ENCODE measurements at regions not wholly inside any gene's neighbourhood (a gene's known extent, or its start where the extent isn't known, plus 50 kb on each side); places are given as distances from the start of the nearest gene placed in this dataset.

DNA sequence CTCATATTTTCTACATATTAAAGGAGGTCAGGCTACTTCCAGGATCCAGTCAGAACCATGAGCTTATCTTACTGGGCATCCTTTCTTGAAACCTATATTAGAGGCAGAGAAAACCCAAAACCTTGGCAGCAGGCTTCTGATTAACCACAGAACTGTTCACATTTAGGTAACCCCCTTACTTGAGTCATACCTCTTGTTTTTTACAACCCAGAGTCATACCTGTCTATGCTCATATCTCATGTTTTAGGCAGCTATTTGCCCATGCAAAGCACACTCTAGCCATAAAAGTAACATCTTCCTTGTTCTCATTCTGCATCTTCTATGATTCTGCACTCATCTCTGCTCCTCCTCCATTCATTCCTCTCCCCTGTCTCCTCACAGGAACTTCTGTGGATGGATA is 138.0 kb upstream of the SMIM31 start:
- DNase-seq: no peak

DNA sequence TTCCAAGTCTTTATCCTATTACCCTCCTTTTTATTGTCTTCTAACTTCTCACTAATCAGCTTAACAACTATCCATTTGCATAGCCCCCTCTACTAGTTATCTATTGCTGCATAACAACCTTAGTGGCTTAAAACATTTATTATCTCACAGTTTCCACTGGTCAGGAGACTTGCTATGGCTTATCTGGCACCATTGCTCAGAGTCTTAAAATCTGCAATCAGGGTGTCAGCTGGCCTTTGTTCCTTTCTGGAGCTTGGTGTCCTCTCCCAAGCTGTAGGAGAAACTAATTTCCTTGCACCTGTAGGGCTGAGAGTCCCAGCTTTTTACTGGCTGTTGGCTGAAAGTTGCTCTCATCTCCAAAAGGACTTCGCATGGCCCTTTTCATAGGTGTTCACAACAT is 137.0 kb upstream of the SMIM31 start:
- DNase-seq: no peak

- DNase-seq: no peak
Observed at GRCh38 chr4:164617426-164617825, 136.5 kb upstream of the SMIM31 start.

- DNase-seq: no peak
Observed at GRCh38 chr4:164617911-164618310, 136.0 kb upstream of the SMIM31 start.

DNA sequence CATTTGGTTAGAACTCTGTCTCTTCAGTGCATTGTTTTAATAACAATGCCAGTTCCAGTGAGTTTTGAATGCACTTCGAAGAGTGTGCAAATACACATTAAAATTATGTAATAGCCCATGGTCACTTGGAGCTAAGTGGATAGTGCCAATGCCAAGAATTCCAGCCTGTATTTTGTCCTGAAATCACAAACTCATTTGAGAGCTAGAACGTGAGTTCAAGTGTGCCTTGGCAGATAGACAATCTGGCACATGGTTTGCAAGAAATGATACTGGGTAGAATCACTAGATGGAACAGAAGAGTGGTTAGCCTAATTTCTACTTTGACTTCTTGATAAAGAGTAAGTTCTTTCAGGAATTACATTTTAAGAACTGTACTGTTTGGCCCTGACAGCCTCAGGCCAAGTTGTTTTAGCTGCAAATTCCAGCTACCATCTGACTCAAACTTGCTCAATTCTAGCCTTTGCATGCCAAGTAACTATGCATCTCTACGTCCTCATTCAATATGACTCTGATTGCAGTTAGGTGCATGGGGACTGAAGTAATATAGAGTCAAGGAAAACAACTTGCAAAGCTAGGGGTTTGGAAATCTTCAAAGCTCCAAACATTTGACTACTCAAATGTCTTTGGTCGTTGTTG is 131.9 kb upstream of the SMIM31 start:
- DNase-seq: no peak

- no peak for DNase-seq
Observed at GRCh38 chr4:164623099-164623498, 130.8 kb upstream of the SMIM31 start.

DNA sequence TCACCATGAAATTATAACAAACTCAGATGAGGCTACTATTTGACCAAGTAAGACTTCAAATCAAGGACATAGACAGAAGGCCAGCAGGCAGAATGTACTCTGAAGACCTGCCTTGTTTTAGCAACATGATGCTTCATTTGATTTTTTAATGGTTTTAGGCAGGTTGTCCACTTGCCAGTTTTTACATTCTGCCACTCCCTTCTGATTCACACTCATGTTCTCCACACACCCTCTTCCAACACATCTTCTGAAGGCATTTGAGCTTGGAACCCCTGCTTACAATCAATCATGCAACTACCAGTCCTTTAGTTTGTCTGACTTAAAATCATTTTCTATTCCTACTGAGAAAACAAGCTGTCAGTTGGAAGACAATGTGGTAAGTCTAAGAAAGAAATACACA is 114.9 kb upstream of the SMIM31 start:
- no peak for DNase-seq

- no peak for DNase-seq
Observed at GRCh38 chr4:164648151-164648848, 105.6 kb upstream of the SMIM31 start.

- DNase-seq: no peak
Observed at GRCh38 chr4:164648849-164649212, 105.1 kb upstream of the SMIM31 start.

DNA sequence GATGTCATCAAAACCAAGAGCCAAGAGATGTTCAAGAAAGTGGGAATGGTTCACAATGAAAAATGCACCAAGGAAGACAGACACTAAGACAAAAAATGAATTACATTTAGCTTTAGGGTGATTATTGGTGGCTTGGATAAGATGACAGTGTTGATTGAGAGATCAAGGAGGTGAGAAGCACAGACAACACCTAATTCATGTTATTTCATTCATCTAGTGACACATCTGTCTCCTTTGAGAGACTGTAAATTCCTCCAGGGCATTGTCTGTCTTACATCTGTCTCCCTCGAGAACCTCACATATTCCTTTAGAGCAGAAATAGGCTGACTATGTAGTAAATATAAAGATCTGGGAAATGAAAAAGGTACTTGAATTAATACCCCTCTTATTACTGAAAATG is 94.2 kb upstream of the SMIM31 start:
- no peak for DNase-seq

DNA sequence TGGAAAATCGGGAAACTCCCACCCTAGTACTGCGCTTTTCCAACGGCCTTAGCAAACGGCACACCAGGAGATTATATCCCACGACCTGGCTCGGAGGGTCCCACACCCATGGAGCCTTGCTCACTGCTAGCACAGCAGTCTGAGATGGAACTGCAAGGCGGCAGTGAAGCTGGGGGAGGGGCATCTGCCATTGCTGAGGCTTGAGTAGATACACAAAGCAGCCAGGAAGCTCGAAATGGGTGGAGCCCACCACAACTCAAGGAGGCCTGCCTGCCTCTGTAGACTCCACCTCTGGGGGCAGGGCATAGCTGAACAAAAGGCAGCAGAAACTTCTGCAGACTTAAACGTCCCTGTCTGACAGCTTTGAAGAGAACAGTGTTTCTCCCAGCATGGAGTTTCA is 77.8 kb upstream of the SMIM31 start:
- DNase-seq: peak in 1 of 5 experiments; percentile 7

GRCh38 chr4:164683040-164683439 is 70.9 kb upstream of the SMIM31 start:
- DNase-seq: no peak

- DNase-seq: no peak
Observed at GRCh38 chr4:164695650-164696049, 58.3 kb upstream of the SMIM31 start.

- DNase-seq: peak in 1 of 5 experiments; percentile 16
Observed at GRCh38 chr4:164700471-164700870, 53.5 kb upstream of the SMIM31 start.

DNA sequence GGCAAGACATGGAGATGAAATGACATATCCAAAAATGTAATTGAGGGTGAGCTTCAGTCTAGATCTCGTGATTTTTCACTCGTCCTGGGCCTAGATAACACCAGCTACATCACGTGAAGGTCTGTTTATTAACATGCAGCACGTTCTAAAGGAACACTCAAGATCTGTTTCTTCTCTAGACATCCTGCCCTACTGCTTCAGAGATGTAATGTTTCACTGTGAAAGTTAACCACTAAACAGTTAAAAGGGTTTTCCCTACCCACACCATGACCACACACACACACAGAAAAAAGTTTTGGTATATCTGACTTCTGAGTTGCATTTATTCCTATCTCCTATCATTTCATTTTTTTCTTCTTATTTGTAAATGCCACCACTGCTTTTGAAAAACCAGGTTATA is 52.3 kb upstream of the SMIM31 start:
- DNase-seq: peak in 1 of 5 experiments; percentile 74

Data from T-helper 2 cell (primary cell).